CD4-positive, alpha-beta T cell treated with Interleukin-12 subunit alpha and Interleukin-12 subunit beta, for 1 hour (primary cell): ENCODE measurements at regions not wholly inside any gene's neighbourhood (a gene's known extent, or its start where the extent isn't known, plus 50 kb on each side); places are given as distances from the start of the nearest gene placed in this dataset.

ENCODE experiments used
- DNase-seq: peaks from one replicate; pipeline ENCODE4 v3.0.0-alpha.2; 2020

DNA sequence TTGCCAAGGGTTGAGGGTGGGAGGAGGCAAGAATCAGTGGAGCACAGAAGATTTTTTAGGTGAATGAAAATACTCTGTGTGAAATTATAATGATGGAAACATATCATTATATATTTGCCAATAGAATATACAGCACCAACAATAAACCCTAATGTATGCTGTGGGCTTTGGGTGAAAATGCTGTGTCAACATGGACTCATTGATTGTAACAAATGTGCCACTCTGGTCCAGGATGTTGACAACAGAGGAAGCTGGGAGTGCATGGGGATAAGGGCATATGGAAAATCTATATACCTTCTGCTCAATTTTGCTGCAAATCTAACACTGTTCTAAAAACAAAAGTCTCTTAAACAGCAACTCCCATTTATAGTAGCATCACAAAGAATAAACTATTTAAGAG is 114.3 kb downstream of the LYZL1 start:
- DNase-seq = no peak

DNA sequence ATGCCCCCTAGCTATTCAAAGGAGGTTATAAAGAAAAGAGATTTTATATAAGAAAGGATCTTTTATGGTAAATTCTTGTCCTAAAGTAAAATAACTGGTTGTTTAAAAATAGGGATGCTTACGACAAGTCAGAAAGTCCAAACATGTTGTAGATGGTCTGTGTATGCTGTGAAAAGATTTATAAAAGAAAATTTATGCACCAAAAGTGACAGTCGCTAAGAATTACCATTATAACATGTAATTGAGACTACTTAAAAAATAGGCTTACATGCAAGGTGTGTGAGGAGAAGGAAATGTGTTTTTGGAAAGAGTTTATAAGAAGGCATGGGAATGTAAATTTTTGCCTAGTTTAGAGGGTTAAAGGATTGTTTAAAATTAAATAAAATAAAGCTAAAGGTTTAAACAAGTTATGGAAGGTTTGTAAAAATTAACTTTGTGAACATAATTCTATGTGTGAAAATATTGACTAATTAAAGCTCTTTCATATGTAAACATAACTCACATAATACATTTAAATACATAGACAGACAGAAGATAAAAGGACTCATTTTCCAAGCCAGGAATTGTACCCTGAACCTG is 118.5 kb downstream of the LYZL1 start:
- DNase-seq = no peak
